ENCODE measurements at regions not wholly inside any gene's neighbourhood (a gene's known extent, or its start where the extent isn't known, plus 50 kb on each side); places are given as distances from the start of the nearest gene placed in this dataset.

GRCh38 chr6:53433261-53433950 lies 84.7 kb upstream of the ELOVL5 start:
- no peak overlapping the region for H3K4me2 ChIP-seq (ENCODE audit: low read length, poor library complexity, severe bottlenecking)
- H3K36me3 ChIP-seq (ENCODE audit: control insufficient read depth in 1 of 2, insufficient read depth in 2 of 2, low read depth in 1 of 2, low read length in 2 of 2) = no peaks in the 10 kb centered on the region
- no peak overlapping the region for H4K91ac ChIP-seq (ENCODE audit: low read length)
- no peak overlapping the region for H3K4ac ChIP-seq (ENCODE audit: low read depth in 1 of 2, low read length in 2 of 2)
- DNase-seq = no peak
- no peak overlapping the region for H2AK5ac ChIP-seq (ENCODE audit: low read length, severe bottlenecking)
- peaks cover 2% of the 10 kb centered on the region for H3K4me1 ChIP-seq (ENCODE audit: control insufficient read depth, insufficient read depth, low read depth, low read length)
- H3K27me3 ChIP-seq (ENCODE audit: control insufficient read depth in 1 of 2, insufficient read depth in 1 of 2, low read length in 2 of 2) = no peaks in the 10 kb centered on the region
- no peaks in the 10 kb centered on the region for H3K9me3 ChIP-seq (ENCODE audit: control insufficient read depth, low read length)
- H2BK5ac ChIP-seq (ENCODE audit: low read depth, low read length, poor library complexity, severe bottlenecking) = no peak overlapping the region
- H3K18ac ChIP-seq (ENCODE audit: low read depth in 1 of 2, low read length in 2 of 2) = no peak overlapping the region
- no peak overlapping the region for H3K4me3 ChIP-seq (ENCODE audit: insufficient read depth in 1 of 2, low read depth in 1 of 2, low read length in 2 of 2)
- H2BK120ac ChIP-seq (ENCODE audit: low read depth, low read length) = no peak overlapping the region
- H3K9ac ChIP-seq (ENCODE audit: low read length) = peak overlapping the region; percentile 51
- no peak overlapping the region for H3K23ac ChIP-seq (ENCODE audit: low read length in 2 of 2)
- peak overlapping the region; percentile 5 for H3K27ac ChIP-seq (ENCODE audit: low read length, poor library complexity, severe bottlenecking)
- H4K8ac ChIP-seq (ENCODE audit: low read length) = no peak overlapping the region
- no peak overlapping the region for H2BK15ac ChIP-seq (ENCODE audit: low read depth, poor library complexity, severe bottlenecking)
- no peak overlapping the region for H2BK12ac ChIP-seq (ENCODE audit: low read length in 2 of 2)
- no peaks in the 10 kb centered on the region for H3K79me1 ChIP-seq (replicated peaks; ENCODE audit: low read length, poor library complexity, severe bottlenecking)
- 100% methylated on average over 3 of the region's 4 CpGs for WGBS
- no peak overlapping the region for H2AFZ ChIP-seq (ENCODE audit: low read depth, low read length)
- no peak overlapping the region for H3K14ac ChIP-seq (ENCODE audit: low read length in 2 of 2)

- Histone ChIP-seq H3K27ac (ENCODE audit: low read length, poor library complexity, severe bottlenecking) (peak overlapping the region; percentile 30), H4K8ac (ENCODE audit: low read length) (peak overlapping the region; percentile 67), H2BK12ac (ENCODE audit: low read length in 2 of 2) (peak overlapping the region in 1 of 2 experiments; percentile 64), H3K23ac (ENCODE audit: low read length in 2 of 2) (no peak overlapping the region), H3K4ac (ENCODE audit: low read depth in 1 of 2, low read length in 2 of 2) (no peak overlapping the region), H3K4me3 (ENCODE audit: insufficient read depth in 1 of 2, low read depth in 1 of 2, low read length in 2 of 2) (no peak overlapping the region), H2BK15ac (ENCODE audit: low read depth, poor library complexity, severe bottlenecking) (no peak overlapping the region), H2AK5ac (ENCODE audit: low read length, severe bottlenecking) (no peak overlapping the region), H3K4me1 (ENCODE audit: control insufficient read depth, insufficient read depth, low read depth, low read length) (peaks cover 2% of the 10 kb centered on the region), H3K14ac (ENCODE audit: low read length in 2 of 2) (no peak overlapping the region), H3K36me3 (ENCODE audit: control insufficient read depth in 1 of 2, insufficient read depth in 2 of 2, low read depth in 1 of 2, low read length in 2 of 2) (no peaks in the 10 kb centered on the region), H3K9ac (ENCODE audit: low read length) (peak overlapping the region; percentile 72), H3K27me3 (ENCODE audit: control insufficient read depth in 1 of 2, insufficient read depth in 1 of 2, low read length in 2 of 2) (no peaks in the 10 kb centered on the region), H3K79me1 (replicated peaks; ENCODE audit: low read length, poor library complexity, severe bottlenecking) (no peaks in the 10 kb centered on the region), H2BK5ac (ENCODE audit: low read depth, low read length, poor library complexity, severe bottlenecking) (no peak overlapping the region), H2AFZ (ENCODE audit: low read depth, low read length) (no peak overlapping the region), H3K4me2 (ENCODE audit: low read length, poor library complexity, severe bottlenecking) (no peak overlapping the region), H3K9me3 (ENCODE audit: control insufficient read depth, low read length) (no peaks in the 10 kb centered on the region), H2BK120ac (ENCODE audit: low read depth, low read length) (no peak overlapping the region), H4K91ac (ENCODE audit: low read length) (no peak overlapping the region), H3K18ac (ENCODE audit: low read depth in 1 of 2, low read length in 2 of 2) (no peak overlapping the region)
- WGBS = 80% methylated on average over 4 of the region's 8 CpGs
- peak; percentile 94 for DNase-seq
Observed at GRCh38 chr6:53432318-53433161, 83.8 kb upstream of the ELOVL5 start.

- Histone ChIP-seq H2AFZ (ENCODE audit: low read depth, low read length) (no peak overlapping the region), H3K4me3 (ENCODE audit: insufficient read depth in 1 of 2, low read depth in 1 of 2, low read length in 2 of 2) (no peak overlapping the region), H3K4me1 (ENCODE audit: control insufficient read depth, insufficient read depth, low read depth, low read length) (peaks cover 2% of the 10 kb centered on the region), H3K4me2 (ENCODE audit: low read length, poor library complexity, severe bottlenecking) (no peak overlapping the region), H3K27ac (ENCODE audit: low read length, poor library complexity, severe bottlenecking) (no peak overlapping the region), H3K18ac (ENCODE audit: low read depth in 1 of 2, low read length in 2 of 2) (peak overlapping the region in 1 of 2 experiments; percentile 19), H3K4ac (ENCODE audit: low read depth in 1 of 2, low read length in 2 of 2) (no peak overlapping the region), H3K36me3 (ENCODE audit: control insufficient read depth in 1 of 2, insufficient read depth in 2 of 2, low read depth in 1 of 2, low read length in 2 of 2) (no peaks in the 10 kb centered on the region), H2AK5ac (ENCODE audit: low read length, severe bottlenecking) (peak overlapping the region; percentile 65), H2BK12ac (ENCODE audit: low read length in 2 of 2) (peak overlapping the region in 1 of 2 experiments; percentile 28), H4K91ac (ENCODE audit: low read length) (no peak overlapping the region), H3K23ac (ENCODE audit: low read length in 2 of 2) (no peak overlapping the region), H3K27me3 (ENCODE audit: control insufficient read depth in 1 of 2, insufficient read depth in 1 of 2, low read length in 2 of 2) (no peaks in the 10 kb centered on the region), H2BK15ac (ENCODE audit: low read depth, poor library complexity, severe bottlenecking) (no peak overlapping the region), H3K9ac (ENCODE audit: low read length) (no peak overlapping the region), H2BK5ac (ENCODE audit: low read depth, low read length, poor library complexity, severe bottlenecking) (no peak overlapping the region), H4K8ac (ENCODE audit: low read length) (no peak overlapping the region), H3K14ac (ENCODE audit: low read length in 2 of 2) (no peak overlapping the region), H2BK120ac (ENCODE audit: low read depth, low read length) (no peak overlapping the region), H3K9me3 (ENCODE audit: control insufficient read depth, low read length) (no peaks in the 10 kb centered on the region), H3K79me1 (replicated peaks; ENCODE audit: low read length, poor library complexity, severe bottlenecking) (no peaks in the 10 kb centered on the region)
- DNase-seq = no peak
- 93% methylated on average over 4 of the region's 4 CpGs for WGBS
Observed at GRCh38 chr6:53431704-53432103, 83.0 kb upstream of the ELOVL5 start.

GRCh38 chr6:53429401-53429800 lies 80.7 kb upstream of the ELOVL5 start:
- DNase-seq = no peak
- H4K8ac ChIP-seq (ENCODE audit: low read length) = no peak overlapping the region
- no peak overlapping the region for H2BK5ac ChIP-seq (ENCODE audit: low read depth, low read length, poor library complexity, severe bottlenecking)
- H2BK15ac ChIP-seq (ENCODE audit: low read depth, poor library complexity, severe bottlenecking) = no peak overlapping the region
- no peak overlapping the region for H3K14ac ChIP-seq (ENCODE audit: low read length in 2 of 2)
- H2AK5ac ChIP-seq (ENCODE audit: low read length, severe bottlenecking) = no peak overlapping the region
- no peak overlapping the region for H2BK120ac ChIP-seq (ENCODE audit: low read depth, low read length)
- H3K27ac ChIP-seq (ENCODE audit: low read length, poor library complexity, severe bottlenecking) = no peak overlapping the region
- no peak overlapping the region for H2AFZ ChIP-seq (ENCODE audit: low read depth, low read length)
- H3K4me3 ChIP-seq (ENCODE audit: insufficient read depth in 1 of 2, low read depth in 1 of 2, low read length in 2 of 2) = no peak overlapping the region
- H3K9me3 ChIP-seq (ENCODE audit: control insufficient read depth, low read length) = no peaks in the 10 kb centered on the region
- H3K36me3 ChIP-seq (ENCODE audit: control insufficient read depth in 1 of 2, insufficient read depth in 2 of 2, low read depth in 1 of 2, low read length in 2 of 2) = no peaks in the 10 kb centered on the region
- no peak overlapping the region for H2BK12ac ChIP-seq (ENCODE audit: low read length in 2 of 2)
- H3K79me1 ChIP-seq (replicated peaks; ENCODE audit: low read length, poor library complexity, severe bottlenecking) = no peaks in the 10 kb centered on the region
- H3K27me3 ChIP-seq (ENCODE audit: control insufficient read depth in 1 of 2, insufficient read depth in 1 of 2, low read length in 2 of 2) = no peaks in the 10 kb centered on the region
- no peak overlapping the region for H3K9ac ChIP-seq (ENCODE audit: low read length)
- H3K4me2 ChIP-seq (ENCODE audit: low read length, poor library complexity, severe bottlenecking) = no peak overlapping the region
- no peak overlapping the region for H3K18ac ChIP-seq (ENCODE audit: low read depth in 1 of 2, low read length in 2 of 2)
- H4K91ac ChIP-seq (ENCODE audit: low read length) = no peak overlapping the region
- H3K4ac ChIP-seq (ENCODE audit: low read depth in 1 of 2, low read length in 2 of 2) = no peak overlapping the region
- H3K23ac ChIP-seq (ENCODE audit: low read length in 2 of 2) = no peak overlapping the region
- H3K4me1 ChIP-seq (ENCODE audit: control insufficient read depth, insufficient read depth, low read depth, low read length) = peaks cover 2% of the 10 kb centered on the region

Data from mesenchymal stem cell (in vitro differentiated cells and primary cell).